Neural progenitor cell (in vitro differentiated cells): ENCODE measurements at regions not wholly inside any gene's neighbourhood (a gene's known extent, or its start where the extent isn't known, plus 50 kb on each side); places are given as distances from the start of the nearest gene placed in this dataset.
"Not testable (repeated sequence)": the region's sequence is repeated elsewhere in the genome, so short reads cannot be mapped to it uniquely, and the experiment has no call there.

ENCODE experiments used
- DNase-seq: peaks from one replicate; pipeline ENCODE4 v3.0.0-alpha.2; 2016; ENCODE audit warnings: low spot score
- H2AFZ ChIP-seq: fragments of 200-600 bp; sonication (generic); replicated peaks from 2 replicates; pipeline ENCODE4 v1.6.1; 2016; ENCODE audit warnings: antibody characterized with exemption
- H3F3A ChIP-seq: fragments of 200-600 bp; sonication (generic); 2 replicates; pipeline ENCODE4 v1.6.1; 2016; ENCODE audit warnings: antibody characterized with exemption, low read depth
- H3K27ac ChIP-seq: fragments of 200-600 bp; sonication (generic); 2 replicates; pipeline ENCODE4 v1.5.1; 2016; ENCODE audit warnings: mild to moderate bottlenecking
- H3K27me3 ChIP-seq: fragments of 200-600 bp; sonication (generic); 2 replicates; pipeline ENCODE4 v1.6.1; 2016; ENCODE audit warnings: mild to moderate bottlenecking, moderate library complexity
- H3K36me3 ChIP-seq: fragments of 200-600 bp; sonication (generic); 2 replicates; pipeline ENCODE4 v1.5.1; 2016
- H3K4me1 ChIP-seq: fragments of 200-600 bp; sonication (generic); 2 replicates; pipeline ENCODE4 v1.6.1; 2016; ENCODE audit warnings: mixed run types
- H3K4me2 ChIP-seq: fragments of 200-600 bp; sonication (generic); 2 replicates; pipeline ENCODE4 v1.6.1; 2016
- H3K4me3 ChIP-seq: fragments of 200-600 bp; sonication (generic); 2 replicates; pipeline ENCODE4 v1.5.1; 2016
- H3K79me2 ChIP-seq: fragments of 200-600 bp; sonication (generic); 2 replicates; pipeline ENCODE4 v1.6.1; 2016; ENCODE audit warnings: low read depth
- H3K9ac ChIP-seq: fragments of 200-600 bp; sonication (generic); 2 replicates; pipeline ENCODE4 v1.6.1; 2016
- H3K9me3 ChIP-seq: fragments of 200-600 bp; sonication (generic); 2 replicates; pipeline ENCODE4 v1.5.1; 2016; ENCODE audit warnings: low read depth
- H4K20me1 ChIP-seq: fragments of 200-600 bp; sonication (generic); 2 replicates; pipeline ENCODE4 v1.6.1; 2016; ENCODE audit warnings: low read depth
- H3K27ac Mint-ChIP-seq: 3 replicates; pipeline ENCODE4 v1.8.0; 2021; ENCODE audit warnings: mixed read lengths
- H3K27me3 Mint-ChIP-seq: 2 replicates; pipeline ENCODE4 v1.8.0; 2022; ENCODE audit warnings: low read depth, mild to moderate bottlenecking, inconsistent platforms, moderate library complexity, mixed read lengths; ENCODE audit not compliant: insufficient read depth
- H3K36me3 Mint-ChIP-seq: 3 replicates; pipeline ENCODE4 v1.8.0; 2021; ENCODE audit warnings: mixed read lengths
- H3K4me1 Mint-ChIP-seq: 3 replicates; pipeline ENCODE4 v1.8.0; 2021; ENCODE audit warnings: mixed read lengths
- H3K4me3 Mint-ChIP-seq: 3 replicates; pipeline ENCODE4 v1.8.0; 2021; ENCODE audit warnings: mild to moderate bottlenecking, moderate library complexity, mixed read lengths
- H3K9me3 Mint-ChIP-seq: 3 replicates; pipeline ENCODE4 v1.8.0; 2020; ENCODE audit warnings: mixed read lengths
- CTCF ChIP-seq: fragments of 200-600 bp; sonication (generic); IDR thresholded peaks from 2 replicates; pipeline ENCODE4 v1.5.1; 2017; ENCODE audit warnings: antibody characterized with exemption, mild to moderate bottlenecking
- EZH2 ChIP-seq: fragments of 200-600 bp; sonication (generic); IDR thresholded peaks from 2 replicates; pipeline ENCODE4 v1.6.1; 2017; ENCODE audit warnings: antibody characterized with exemption, mild to moderate bottlenecking, moderate library complexity
- EZH2phosphoT487 ChIP-seq: fragments of 200-600 bp; sonication (generic); IDR thresholded peaks from 2 replicates; pipeline ENCODE4 v1.6.1; 2017; ENCODE audit warnings: antibody characterized with exemption

DNA sequence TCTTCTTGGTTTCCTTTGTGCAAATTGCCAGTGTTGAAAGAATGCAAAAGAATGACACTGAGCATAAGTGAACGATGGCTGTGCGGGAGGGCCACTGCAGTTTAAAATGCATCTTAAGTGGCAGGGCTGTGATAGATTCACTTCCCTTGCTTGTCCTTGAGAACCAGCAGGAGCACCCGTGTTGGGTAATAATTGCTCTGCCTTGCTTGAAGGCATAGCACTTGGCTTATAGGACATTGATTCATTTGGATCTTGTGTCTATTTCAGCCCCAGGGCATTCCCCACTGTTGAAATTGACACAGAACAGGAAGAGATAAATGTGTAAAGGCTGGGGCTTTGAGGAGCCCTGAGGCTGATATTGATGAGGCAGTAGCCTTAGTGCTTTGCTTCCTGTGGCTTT is 1003.7 kb upstream of the GYPC start:
- H3K4me1 Mint-ChIP-seq, result peaks cover 16% of the 10 kb centered on the region
- H3F3A ChIP-seq, result peaks cover 14% of the 10 kb centered on the region
- H3K4me3 ChIP-seq, result no peak overlapping the region
- no peak overlapping the region for H2AFZ ChIP-seq
- no peak overlapping the region for H3K4me3 Mint-ChIP-seq
- no peak overlapping the region for H3K27ac Mint-ChIP-seq
- no peaks in the 10 kb centered on the region for H3K36me3 ChIP-seq
- no peaks in the 10 kb centered on the region for H3K27me3 ChIP-seq
- no peaks in the 10 kb centered on the region for H3K36me3 Mint-ChIP-seq
- H3K9ac ChIP-seq, result no peak overlapping the region
- H3K27me3 Mint-ChIP-seq, result no peaks in the 10 kb centered on the region
- no peaks in the 10 kb centered on the region for H3K79me2 ChIP-seq
- H3K9me3 ChIP-seq, result no peaks in the 10 kb centered on the region
- peaks cover 21% of the 10 kb centered on the region for H3K4me1 ChIP-seq
- TF ChIP-seq EZH2phosphoT487, result no peak
- no peak for TF ChIP-seq EZH2
- H4K20me1 ChIP-seq, result no peaks in the 10 kb centered on the region
- H3K27ac ChIP-seq, result peak overlapping the region; percentile 21
- H3K4me2 ChIP-seq, result no peak overlapping the region
- DNase-seq, result no peak
- H3K9me3 Mint-ChIP-seq, result peaks cover 2% of the 10 kb centered on the region

- no peaks in the 10 kb centered on the region for H3K27me3 Mint-ChIP-seq
- H3K9ac ChIP-seq, result no peak overlapping the region
- no peak overlapping the region for H3K4me2 ChIP-seq
- no peak overlapping the region for H3K4me3 ChIP-seq
- H3K27me3 ChIP-seq, result no peaks in the 10 kb centered on the region
- no peak overlapping the region for H3K27ac ChIP-seq
- H4K20me1 ChIP-seq, result no peaks in the 10 kb centered on the region
- no peak overlapping the region for H3K27ac Mint-ChIP-seq
- no peak for TF ChIP-seq EZH2
- TF ChIP-seq CTCF, result no peak
- TF ChIP-seq EZH2phosphoT487, result no peak
- H3K9me3 ChIP-seq, result no peaks in the 10 kb centered on the region
- H3K4me1 ChIP-seq, result peaks cover 9% of the 10 kb centered on the region
- H3K36me3 ChIP-seq, result no peaks in the 10 kb centered on the region
- H3K4me1 Mint-ChIP-seq, result peaks cover 16% of the 10 kb centered on the region
- no peaks in the 10 kb centered on the region for H3K79me2 ChIP-seq
- H3K36me3 Mint-ChIP-seq, result no peaks in the 10 kb centered on the region
- DNase-seq, result no peak
- no peaks in the 10 kb centered on the region for H3K9me3 Mint-ChIP-seq
- H3K4me3 Mint-ChIP-seq, result no peak overlapping the region
- peaks cover 14% of the 10 kb centered on the region for H3F3A ChIP-seq
- no peak overlapping the region for H2AFZ ChIP-seq
Observed at GRCh38 chr2:125654226-125654625, 1001.7 kb upstream of the GYPC start.

GRCh38 chr2:125656190-125656589 is 999.8 kb upstream of the GYPC start:
- H3K4me3 Mint-ChIP-seq, result no peak overlapping the region
- H3K36me3 ChIP-seq, result no peaks in the 10 kb centered on the region
- no peaks in the 10 kb centered on the region for H3K27me3 Mint-ChIP-seq
- peaks cover 16% of the 10 kb centered on the region for H3K4me1 Mint-ChIP-seq
- H2AFZ ChIP-seq, result no peak overlapping the region
- DNase-seq, result no peak
- TF ChIP-seq EZH2phosphoT487 (no peak), CTCF (peak; percentile 30)
- H3F3A ChIP-seq, result peaks cover 14% of the 10 kb centered on the region
- H3K9me3 Mint-ChIP-seq, result no peaks in the 10 kb centered on the region
- H3K4me3 ChIP-seq, result no peak overlapping the region
- H4K20me1 ChIP-seq, result no peaks in the 10 kb centered on the region
- no peaks in the 10 kb centered on the region for H3K9me3 ChIP-seq
- no peak overlapping the region for H3K9ac ChIP-seq
- no peak overlapping the region for H3K4me2 ChIP-seq
- H3K4me1 ChIP-seq, result peaks cover 6% of the 10 kb centered on the region
- H3K36me3 Mint-ChIP-seq, result no peaks in the 10 kb centered on the region
- H3K79me2 ChIP-seq, result no peaks in the 10 kb centered on the region
- no peaks in the 10 kb centered on the region for H3K27me3 ChIP-seq
- H3K27ac Mint-ChIP-seq, result no peak overlapping the region
- no peak overlapping the region for H3K27ac ChIP-seq

- Mint-ChIP-seq H3K27ac (no peak overlapping the region), H3K4me1 (no peaks in the 10 kb centered on the region), H3K36me3 (no peaks in the 10 kb centered on the region), H3K27me3 (no peaks in the 10 kb centered on the region), H3K9me3 (no peaks in the 10 kb centered on the region), H3K4me3 (no peak overlapping the region)
- no peak overlapping the region for H3K9ac ChIP-seq
- no peaks in the 10 kb centered on the region for H3K4me1 ChIP-seq
- no peak overlapping the region for H3K27ac ChIP-seq
- H3F3A ChIP-seq, result peaks cover under 1% of the 10 kb centered on the region
- no peaks in the 10 kb centered on the region for H3K27me3 ChIP-seq
- H3K36me3 ChIP-seq, result no peaks in the 10 kb centered on the region
- H2AFZ ChIP-seq, result no peak overlapping the region
- no peak for TF ChIP-seq EZH2
- TF ChIP-seq EZH2phosphoT487, result no peak
- TF ChIP-seq CTCF, result no peak
- no peaks in the 10 kb centered on the region for H4K20me1 ChIP-seq
- no peaks in the 10 kb centered on the region for H3K9me3 ChIP-seq
- H3K79me2 ChIP-seq, result no peaks in the 10 kb centered on the region
- no peak overlapping the region for H3K4me2 ChIP-seq
- DNase-seq, result no peak
- no peak overlapping the region for H3K4me3 ChIP-seq
Observed at GRCh38 chr2:125658583-125658982, 997.4 kb upstream of the GYPC start.

DNA sequence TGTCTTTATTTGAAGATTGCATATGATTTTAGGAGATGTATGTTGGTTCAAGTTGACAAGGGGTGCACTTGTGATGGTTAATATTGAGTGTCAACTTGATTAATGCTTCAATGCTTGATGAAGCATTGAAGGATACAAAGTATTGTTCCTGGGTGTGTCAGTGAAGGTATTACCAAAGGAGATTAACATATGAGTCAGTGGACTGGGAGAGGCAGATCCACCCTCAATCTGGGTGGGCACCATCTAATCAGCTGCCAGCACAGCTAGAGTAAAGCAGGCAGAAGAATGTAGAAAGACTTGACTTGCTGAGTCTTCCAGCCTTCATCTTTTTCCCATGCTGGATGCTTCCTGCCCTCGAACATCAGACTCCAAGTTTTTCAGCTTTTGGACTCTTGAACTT is 995.6 kb upstream of the GYPC start:
- H3K27ac ChIP-seq, H3F3A ChIP-seq, H3K4me2 ChIP-seq, H3K79me2 ChIP-seq, H3K36me3 ChIP-seq, H3K9ac ChIP-seq, H3K9me3 ChIP-seq, H3K36me3 Mint-ChIP-seq, H3K27me3 Mint-ChIP-seq, H3K9me3 Mint-ChIP-seq, H3K4me1 Mint-ChIP-seq, H3K4me1 ChIP-seq, H3K4me3 Mint-ChIP-seq, H3K27ac Mint-ChIP-seq, H3K27me3 ChIP-seq, H3K4me3 ChIP-seq, H4K20me1 ChIP-seq, DNase-seq, H2AFZ ChIP-seq: not testable (repeated sequence)
